ENCODE measurements at regions not wholly inside any gene's neighbourhood (a gene's known extent, or its start where the extent isn't known, plus 50 kb on each side); places are given as distances from the start of the nearest gene placed in this dataset.

DNA sequence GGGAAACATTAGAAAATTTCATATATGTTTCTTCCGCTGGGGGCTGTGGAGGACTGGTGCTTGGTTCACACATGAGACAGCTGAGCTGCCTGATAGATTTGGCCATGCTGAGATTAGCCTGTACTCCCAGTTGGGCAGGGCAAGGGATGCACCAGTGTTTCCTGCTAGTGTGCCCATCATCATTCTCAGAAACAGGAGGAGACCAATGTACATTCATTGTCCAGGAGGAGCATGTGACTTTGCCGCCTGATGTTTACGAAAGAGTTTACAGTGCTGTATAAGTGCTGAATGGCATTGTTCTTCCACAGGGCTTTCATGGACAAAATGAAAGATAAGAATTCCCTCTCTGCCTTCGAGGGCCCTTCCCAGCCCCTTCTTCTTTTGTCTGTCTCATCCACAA lies 311.1 kb upstream of the THBS1 start:
- H3K79me2 ChIP-seq (ENCODE audit: control insufficient read depth, insufficient read depth, low read length): no peaks in the 10 kb centered on the region
- H3K4me3 ChIP-seq (replicated peaks in 1 of 3; ENCODE audit: insufficient read depth in 1 of 3, low read depth in 1 of 3, low read length in 3 of 3): no peak overlapping the region
- no peaks in the 10 kb centered on the region for H3K27me3 ChIP-seq (ENCODE audit: control insufficient read depth in 2 of 2, insufficient read depth in 2 of 2, low read length in 2 of 2)
- ChIA-PET CTCF (interaction anchor here (1.2 to 2.7 kb wide), 2 partner anchors 9 to 310 kb away, joined by 3 to 10 read pairs; no protein-coding TSS in a partner anchor), POLR2A (no interaction called here)
- H4K20me1 ChIP-seq (replicated peaks; ENCODE audit: control insufficient read depth, extremely low read depth, insufficient read depth, low read length): no peaks in the 10 kb centered on the region
- peak; percentile 32 for DNase-seq (ENCODE audit: low read depth, low spot score)
- no peak overlapping the region for H2AFZ ChIP-seq (ENCODE audit: low read depth, low read length)
- no peaks in the 10 kb centered on the region for H3K36me3 ChIP-seq (ENCODE audit: control insufficient read depth in 2 of 2, extremely low read depth in 1 of 2, insufficient read depth in 2 of 2, low read length in 2 of 2)
- no peaks in the 10 kb centered on the region for H3K9me1 ChIP-seq (replicated peaks; ENCODE audit: control insufficient read depth, extremely low read depth, insufficient read depth, low read length)
- no TSS peak for BruUV-seq (replicated peaks)
- H3K9me3 ChIP-seq (replicated peaks; ENCODE audit: control insufficient read depth, insufficient read depth, low read length): no peaks in the 10 kb centered on the region
- peak overlapping the region; percentile 89 for H3K27ac ChIP-seq (ENCODE audit: insufficient read depth, low read depth, low read length)
- peaks cover 63% of the 10 kb centered on the region for H3K4me1 ChIP-seq (ENCODE audit: control insufficient read depth, extremely low read depth, insufficient read depth, low read length)
- H3K9ac ChIP-seq (replicated peaks; ENCODE audit: extremely low read depth, insufficient read depth, low read length): no peak overlapping the region
- no peak for FAIRE-seq
- H3K4me2 ChIP-seq (ENCODE audit: insufficient read depth, low read length): no peak overlapping the region
- intact Hi-C loops (cut with micrococcal nuclease): loop anchor here (5.0 kb wide), 1 partner anchor 143 kb away; no protein-coding TSS in a partner anchor
- TF ChIP-seq, protein P1, sequence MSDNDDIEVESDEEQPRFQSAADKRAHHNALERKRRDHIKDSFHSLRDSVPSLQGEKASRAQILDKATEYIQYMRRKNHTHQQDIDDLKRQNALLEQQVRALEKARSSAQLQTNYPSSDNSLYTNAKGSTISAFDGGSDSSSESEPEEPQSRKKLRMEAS (IDR thresholded peaks at IDR 0.05; ENCODE audit: insufficient read depth, insufficient read length): no peak
- no peak for TF ChIP-seq EZH2 (IDR thresholded peaks at IDR 0.05; ENCODE audit: borderline replicate concordance, low read depth, low read length, severe bottlenecking)
- TF ChIP-seq POLR2AphosphoS5 (IDR thresholded peaks at IDR 0.05; ENCODE audit: insufficient read depth, low read depth, low read length): no peak
- TF ChIP-seq, protein P2, sequence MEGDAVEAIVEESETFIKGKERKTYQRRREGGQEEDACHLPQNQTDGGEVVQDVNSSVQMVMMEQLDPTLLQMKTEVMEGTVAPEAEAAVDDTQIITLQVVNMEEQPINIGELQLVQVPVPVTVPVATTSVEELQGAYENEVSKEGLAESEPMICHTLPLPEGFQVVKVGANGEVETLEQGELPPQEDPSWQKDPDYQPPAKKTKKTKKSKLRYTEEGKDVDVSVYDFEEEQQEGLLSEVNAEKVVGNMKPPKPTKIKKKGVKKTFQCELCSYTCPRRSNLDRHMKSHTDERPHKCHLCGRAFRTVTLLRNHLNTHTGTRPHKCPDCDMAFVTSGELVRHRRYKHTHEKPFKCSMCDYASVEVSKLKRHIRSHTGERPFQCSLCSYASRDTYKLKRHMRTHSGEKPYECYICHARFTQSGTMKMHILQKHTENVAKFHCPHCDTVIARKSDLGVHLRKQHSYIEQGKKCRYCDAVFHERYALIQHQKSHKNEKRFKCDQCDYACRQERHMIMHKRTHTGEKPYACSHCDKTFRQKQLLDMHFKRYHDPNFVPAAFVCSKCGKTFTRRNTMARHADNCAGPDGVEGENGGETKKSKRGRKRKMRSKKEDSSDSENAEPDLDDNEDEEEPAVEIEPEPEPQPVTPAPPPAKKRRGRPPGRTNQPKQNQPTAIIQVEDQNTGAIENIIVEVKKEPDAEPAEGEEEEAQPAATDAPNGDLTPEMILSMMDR (IDR thresholded peaks at IDR 0.05; ENCODE audit: extremely low read depth in 1 of 2, insufficient read depth in 1 of 2, low read depth in 1 of 2, low read length in 2 of 2): no peak
- no peak for TF ChIP-seq GATA2 (IDR thresholded peaks at IDR 0.05; ENCODE audit: insufficient read depth, insufficient read length, low read depth, low read length)
- no peak for TF ChIP-seq JUN (IDR thresholded peaks at IDR 0.05; ENCODE audit: borderline replicate concordance, insufficient read depth, insufficient read length, low read depth)
- no peak for TF ChIP-seq MYC (IDR thresholded peaks at IDR 0.05; ENCODE audit: low read depth, low read length)
- TF ChIP-seq POLR2A (IDR thresholded peaks at IDR 0.05; ENCODE audit: low read depth, low read length): no peak
- dilution Hi-C loops (cut with MboI; ENCODE audit: extremely low pct_ligation_motif_present, low sequenced_read_pairs): no loop called here

Data from endothelial cell of umbilical vein (primary cell).